ENCODE measurements at regions not wholly inside any gene's neighbourhood (a gene's known extent, or its start where the extent isn't known, plus 50 kb on each side); places are given as distances from the start of the nearest gene placed in this dataset.

GRCh38 chr5:4720831-4721230 lies 419.3 kb upstream of the ADAMTS16 start:
- no peak for DNase-seq (ENCODE audit: low spot score)

DNA sequence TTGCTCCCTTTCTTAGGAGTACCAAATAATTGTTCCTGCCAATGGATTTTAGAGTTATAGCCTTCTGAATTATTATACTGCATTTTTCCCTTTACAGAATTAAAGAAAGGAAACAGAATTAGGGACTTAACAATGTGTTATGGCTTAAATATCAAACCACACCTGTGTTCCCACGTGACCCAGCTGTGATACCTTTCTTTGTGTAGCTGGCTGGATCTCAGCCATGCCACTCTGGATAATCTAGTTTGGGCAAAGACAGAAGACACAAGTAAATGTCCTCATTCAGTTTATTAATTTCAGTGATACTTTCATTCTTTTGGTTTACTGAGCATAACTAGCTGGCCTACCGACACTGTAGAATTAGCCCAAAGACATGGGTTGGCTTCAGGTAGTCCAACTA lies 417.2 kb upstream of the ADAMTS16 start:
- DNase-seq (ENCODE audit: low spot score) = no peak

DNA sequence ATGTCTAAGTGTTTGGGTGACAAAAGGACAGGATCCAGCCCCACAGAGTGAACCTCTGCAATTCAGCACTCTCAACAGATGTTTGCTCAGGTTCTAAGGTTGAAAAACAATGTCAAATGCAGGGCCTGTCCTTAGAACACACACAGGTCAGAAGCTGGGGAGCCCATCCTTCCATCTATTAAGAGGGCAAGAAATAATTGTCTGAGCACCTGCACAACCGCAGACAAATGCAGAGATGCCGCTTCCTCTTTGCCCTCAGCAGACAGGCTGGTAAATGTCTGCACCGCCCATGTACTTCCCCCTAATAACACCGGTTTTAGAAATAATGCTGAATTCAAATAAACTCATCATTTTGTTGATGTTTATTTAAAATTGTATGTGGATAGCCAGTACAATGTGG lies 414.5 kb upstream of the ADAMTS16 start:
- peak; percentile 81 for DNase-seq (ENCODE audit: low spot score)

- no peak for DNase-seq (ENCODE audit: low spot score)
Measured at GRCh38 chr5:4730279-4730678, 409.9 kb upstream of the ADAMTS16 start.

GRCh38 chr5:4734348-4734747 lies 405.8 kb upstream of the ADAMTS16 start:
- no peak for DNase-seq (ENCODE audit: low spot score)

DNA sequence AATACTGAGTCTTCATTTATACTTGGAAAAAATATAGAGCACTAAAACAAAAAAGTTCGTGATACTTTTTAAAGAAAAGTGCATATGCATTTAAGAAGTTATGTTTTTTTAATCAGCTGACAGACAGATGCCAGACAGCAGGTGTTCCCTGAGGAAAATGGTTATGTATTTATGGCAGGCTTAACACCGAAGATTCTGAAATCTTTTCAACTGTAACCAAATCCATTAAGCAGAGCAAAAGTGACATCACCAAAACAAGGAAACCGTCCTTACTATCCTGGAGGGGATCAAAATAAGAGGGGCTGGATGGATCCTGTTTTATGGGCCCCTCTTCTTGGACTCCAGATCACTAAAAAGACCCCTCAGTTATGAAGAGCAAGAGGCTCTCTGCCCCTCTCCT lies 404.9 kb upstream of the ADAMTS16 start:
- peak; percentile 69 for DNase-seq (ENCODE audit: low spot score)

- DNase-seq (ENCODE audit: low spot score) = peak; percentile 48
Measured at GRCh38 chr5:4737868-4738267, 402.3 kb upstream of the ADAMTS16 start.

GRCh38 chr5:4738298-4738697 lies 401.8 kb upstream of the ADAMTS16 start:
- no peak for DNase-seq (ENCODE audit: low spot score)

DNA sequence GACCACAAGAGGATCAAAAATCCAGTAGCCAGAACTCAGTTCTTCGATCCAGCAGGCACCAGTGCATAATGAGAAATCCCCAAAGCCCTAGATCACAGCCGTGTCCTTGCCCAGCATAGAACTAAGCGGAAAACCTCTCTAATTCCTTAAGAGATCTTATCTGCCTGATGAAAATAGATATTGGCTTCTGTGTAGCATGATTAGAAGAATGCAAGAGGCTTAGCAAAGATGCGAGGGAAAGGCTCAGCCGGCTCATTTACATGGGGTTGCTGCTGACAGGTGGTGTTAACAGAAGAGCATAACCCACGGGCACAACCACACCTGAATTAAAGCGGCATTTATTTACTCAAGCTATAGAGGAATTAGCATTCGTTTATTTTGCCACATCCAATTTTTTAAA lies 400.0 kb upstream of the ADAMTS16 start:
- DNase-seq (ENCODE audit: low spot score) = no peak

DNA sequence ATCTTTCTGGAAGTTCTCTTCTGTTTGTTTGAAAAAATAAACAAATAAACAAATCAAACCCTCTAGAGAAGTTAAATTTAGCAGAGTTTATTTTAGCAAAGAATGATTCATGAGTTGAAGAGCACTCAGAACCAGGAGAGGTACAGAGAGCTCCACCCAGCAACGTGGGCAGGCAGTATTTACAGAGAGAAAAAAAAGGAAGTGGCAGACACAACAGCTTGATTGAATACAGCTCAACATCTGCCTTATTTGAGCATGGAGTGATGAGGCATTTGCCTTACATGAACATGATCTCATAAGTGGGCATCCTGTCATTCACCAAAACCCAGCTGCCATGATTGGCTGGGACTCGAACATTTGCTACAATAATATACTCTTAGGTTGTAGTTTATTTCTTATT lies 381.6 kb upstream of the ADAMTS16 start:
- DNase-seq (ENCODE audit: low spot score) = peak; percentile 93

DNA sequence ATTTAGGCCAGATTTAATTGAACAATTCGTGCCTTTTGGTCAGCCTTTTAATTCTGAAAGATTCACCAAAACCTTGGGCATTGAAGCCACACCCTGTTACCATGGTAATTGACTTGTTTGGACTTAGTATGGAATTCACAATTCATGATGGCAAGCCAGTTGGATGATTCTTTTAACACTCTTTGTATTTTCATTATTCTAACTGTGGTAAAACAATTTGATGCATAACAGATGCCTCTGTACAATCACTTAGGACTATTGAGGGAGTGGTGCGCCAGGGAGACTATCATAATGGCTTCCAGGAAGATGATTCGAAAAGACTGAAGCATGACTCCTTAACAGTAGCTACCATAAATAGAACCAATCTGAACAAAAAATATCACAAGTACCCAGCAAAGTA lies 381.1 kb upstream of the ADAMTS16 start:
- no peak for DNase-seq (ENCODE audit: low spot score)

GRCh38 chr5:4762316-4762715 lies 377.8 kb upstream of the ADAMTS16 start:
- DNase-seq (ENCODE audit: low spot score) = no peak

DNA sequence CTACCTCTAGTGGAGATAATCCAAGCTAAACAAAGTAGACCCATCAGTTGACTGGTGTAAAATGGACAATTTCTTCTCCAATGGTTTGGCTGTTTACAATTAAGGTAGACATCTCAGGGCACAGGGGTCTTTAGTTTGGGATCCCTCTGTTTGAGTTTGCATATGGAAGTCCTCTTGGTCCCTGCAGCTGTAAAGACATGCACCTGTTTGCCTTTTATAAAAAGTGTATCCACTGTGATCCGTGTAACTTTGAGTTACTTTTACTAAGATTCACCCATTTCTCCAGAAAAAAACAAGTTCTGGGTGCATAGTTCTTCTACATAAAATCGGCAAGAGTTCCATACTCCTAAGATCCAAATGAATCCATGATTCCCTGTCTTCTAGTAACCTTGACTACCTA lies 374.7 kb upstream of the ADAMTS16 start:
- peak; percentile 52 for DNase-seq (ENCODE audit: low spot score)

- peak; percentile 97 for DNase-seq (ENCODE audit: low spot score)
Measured at GRCh38 chr5:4766101-4766500, 374.0 kb upstream of the ADAMTS16 start.

DNA sequence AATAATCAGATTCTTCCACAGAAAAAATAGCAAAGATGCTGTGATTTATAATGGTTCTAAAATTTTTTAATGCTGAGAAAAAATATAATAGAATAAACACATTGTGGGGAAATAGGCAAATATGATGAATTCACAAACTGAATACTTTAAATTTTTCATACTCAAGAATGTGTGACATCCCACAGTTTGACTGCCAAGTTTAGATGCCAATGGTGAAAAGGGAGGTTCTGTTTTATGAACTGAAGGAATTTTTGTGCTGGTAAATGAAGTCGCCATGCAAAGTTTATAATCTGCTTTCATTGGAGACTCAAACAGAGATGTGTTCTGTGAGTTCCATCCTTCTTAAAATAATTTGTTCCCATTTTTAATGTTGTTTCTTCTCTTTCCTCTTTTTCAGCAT lies 367.5 kb upstream of the ADAMTS16 start:
- no peak for DNase-seq (ENCODE audit: low spot score)

DNA sequence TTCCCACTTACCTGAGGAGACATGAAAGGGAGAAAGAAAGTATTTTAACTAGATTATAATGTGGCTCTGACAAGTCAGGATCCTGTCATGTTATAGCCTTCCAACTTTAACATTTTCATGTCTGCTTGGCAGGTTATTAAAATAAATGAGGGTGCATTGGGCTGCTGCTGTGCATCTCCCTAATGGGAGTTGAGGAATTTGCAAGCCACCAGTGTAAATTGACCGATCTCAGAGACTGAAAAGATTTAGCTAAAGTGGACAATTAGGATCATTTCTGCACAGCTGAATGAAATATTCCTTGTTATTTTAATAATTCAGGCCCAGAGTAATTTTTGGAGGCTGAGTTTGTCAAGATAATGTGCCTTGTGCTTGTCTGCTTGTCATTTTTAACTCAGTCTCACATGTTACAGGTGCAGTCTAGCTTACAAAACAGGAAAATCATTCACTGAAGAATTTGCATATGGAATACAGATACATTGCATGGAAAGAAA lies 366.3 kb upstream of the ADAMTS16 start:
- no peak for DNase-seq (ENCODE audit: low spot score)

DNA sequence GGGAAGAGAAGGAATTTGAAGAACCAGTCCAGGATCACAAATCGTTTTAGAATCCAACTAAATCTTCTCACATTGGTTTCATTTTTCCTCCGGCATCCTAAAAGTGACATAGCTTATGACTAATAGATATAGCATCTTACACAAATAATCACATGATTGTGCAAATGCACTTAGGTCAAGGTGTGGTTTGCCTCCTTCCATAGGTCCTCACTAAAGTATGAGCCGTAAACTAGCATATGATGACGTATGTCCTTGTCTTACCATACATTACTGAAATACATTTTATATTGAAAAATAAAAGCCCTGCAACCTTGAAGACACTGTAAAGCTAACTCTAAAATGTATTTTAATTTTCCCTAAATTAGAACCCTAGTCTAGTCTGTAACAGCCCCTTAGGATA lies 362.7 kb upstream of the ADAMTS16 start:
- no peak for DNase-seq (ENCODE audit: low spot score)

- DNase-seq (ENCODE audit: low spot score) = no peak
Measured at GRCh38 chr5:4780633-4781032, 359.5 kb upstream of the ADAMTS16 start.

GRCh38 chr5:4781299-4781698 lies 358.8 kb upstream of the ADAMTS16 start:
- DNase-seq (ENCODE audit: low spot score) = no peak

- DNase-seq (ENCODE audit: low spot score) = no peak
Measured at GRCh38 chr5:4785971-4786370, 354.2 kb upstream of the ADAMTS16 start.

DNA sequence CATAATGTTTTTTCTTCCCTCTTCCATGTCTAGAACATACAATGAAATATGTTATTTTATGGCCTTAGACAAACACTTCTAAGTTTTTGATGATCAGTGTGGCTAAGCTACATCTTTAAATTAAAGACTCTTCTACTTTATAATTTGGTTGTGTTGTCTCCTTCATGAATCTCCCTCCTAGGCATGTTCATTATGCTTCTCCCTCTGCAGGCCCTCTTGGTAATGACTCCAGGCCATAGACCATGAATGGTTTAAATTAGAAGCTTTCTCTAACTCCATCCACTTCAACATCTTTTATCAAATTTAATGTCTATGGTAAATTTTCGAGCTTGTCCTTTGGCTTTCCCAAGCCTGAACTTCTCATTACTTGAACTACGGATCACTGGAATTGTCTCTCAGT lies 342.7 kb upstream of the ADAMTS16 start:
- DNase-seq (ENCODE audit: low spot score) = peak; percentile 53

GRCh38 chr5:4802044-4802443 lies 338.1 kb upstream of the ADAMTS16 start:
- no peak for DNase-seq (ENCODE audit: low spot score)

DNA sequence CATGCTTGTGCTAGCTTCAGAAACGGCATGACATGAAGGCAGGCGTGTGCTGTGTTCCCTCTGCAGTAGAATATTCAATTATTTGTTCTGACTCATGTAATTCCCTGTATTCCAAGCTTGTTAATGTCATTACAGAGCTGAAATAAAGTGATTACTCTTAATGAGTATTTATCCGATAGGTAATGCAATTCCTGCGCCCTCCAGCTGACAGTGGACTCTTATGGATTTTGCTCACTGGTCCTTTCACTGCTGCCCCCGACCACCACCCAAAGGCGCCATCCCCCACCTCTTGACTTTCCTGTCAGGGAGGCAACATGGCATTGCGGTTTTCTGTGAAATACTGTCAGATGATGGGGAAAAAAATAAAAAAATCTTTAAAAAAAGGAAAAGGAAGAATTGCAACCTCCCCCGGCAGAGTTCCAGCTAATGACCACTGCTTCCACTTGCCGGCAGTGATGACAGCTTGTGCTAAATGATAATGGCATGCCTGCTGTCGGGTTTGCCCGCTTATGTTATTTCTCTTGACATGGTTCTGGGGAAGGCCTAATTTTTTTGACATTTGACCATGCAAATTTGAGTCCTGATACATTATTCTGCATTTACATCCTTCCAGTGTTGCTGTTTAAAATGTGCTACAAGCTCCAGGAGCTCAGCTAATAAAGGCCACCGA lies 335.3 kb upstream of the ADAMTS16 start:
- DNase-seq (ENCODE audit: low spot score) = no peak

GRCh38 chr5:4815002-4815401 lies 325.1 kb upstream of the ADAMTS16 start:
- DNase-seq (ENCODE audit: low spot score) = no peak
